ENCODE measurements at regions not wholly inside any gene's neighbourhood (a gene's known extent, or its start where the extent isn't known, plus 50 kb on each side); places are given as distances from the start of the nearest gene placed in this dataset.

- Mint-ChIP-seq H3K9me3 (peaks cover 4% of the 10 kb centered on the region), H3K27ac (no peak overlapping the region), H3K4me1 (no peaks in the 10 kb centered on the region), H3K4me3 (no peak overlapping the region), H3K36me3 (no peaks in the 10 kb centered on the region), H3K27me3 (peaks cover 10% of the 10 kb centered on the region)
- no peak for ATAC-seq
These were observed 534.3 kb downstream of the VRK1 start for GRCh38 chr14:97331526-97331925.

- H3K4me3 Mint-ChIP-seq: no peak overlapping the region
- no peaks in the 10 kb centered on the region for H3K36me3 Mint-ChIP-seq
- no peaks in the 10 kb centered on the region for H3K27me3 Mint-ChIP-seq
- no peak overlapping the region for H3K27ac Mint-ChIP-seq
- H3K4me1 Mint-ChIP-seq: no peaks in the 10 kb centered on the region
- ATAC-seq: no peak
- peaks cover 5% of the 10 kb centered on the region for H3K9me3 Mint-ChIP-seq
These were observed 539.0 kb downstream of the VRK1 start for GRCh38 chr14:97336179-97336578.

- ATAC-seq: no peak
- no peaks in the 10 kb centered on the region for H3K27me3 Mint-ChIP-seq
- H3K4me1 Mint-ChIP-seq: no peaks in the 10 kb centered on the region
- H3K36me3 Mint-ChIP-seq: no peaks in the 10 kb centered on the region
- H3K4me3 Mint-ChIP-seq: no peak overlapping the region
- peaks cover 5% of the 10 kb centered on the region for H3K9me3 Mint-ChIP-seq
- no peak overlapping the region for H3K27ac Mint-ChIP-seq
These were observed 539.6 kb downstream of the VRK1 start for GRCh38 chr14:97336816-97337215.

- no peak overlapping the region for H3K27ac Mint-ChIP-seq
These were observed 540.1 kb downstream of the VRK1 start for GRCh38 chr14:97337267-97337666.

GRCh38 chr14:97337670-97338069, 540.5 kb downstream of the VRK1 start:
- no peak overlapping the region for H3K27ac Mint-ChIP-seq
- no peaks in the 10 kb centered on the region for H3K36me3 Mint-ChIP-seq
- no peak for ATAC-seq
- H3K4me3 Mint-ChIP-seq: no peak overlapping the region
- no peaks in the 10 kb centered on the region for H3K27me3 Mint-ChIP-seq
- no peaks in the 10 kb centered on the region for H3K4me1 Mint-ChIP-seq
- peaks cover 5% of the 10 kb centered on the region for H3K9me3 Mint-ChIP-seq

More at GRCh38 chr14:97337267-97337666, 540.1 kb downstream of the VRK1 start:
- Mint-ChIP-seq H3K27me3 (no peaks in the 10 kb centered on the region), H3K4me3 (no peak overlapping the region), H3K9me3 (peaks cover 5% of the 10 kb centered on the region), H3K4me1 (no peaks in the 10 kb centered on the region), H3K36me3 (no peaks in the 10 kb centered on the region)
- peak; percentile 34 for ATAC-seq

- Mint-ChIP-seq H3K4me1 (no peaks in the 10 kb centered on the region), H3K27me3 (no peaks in the 10 kb centered on the region), H3K27ac (no peak overlapping the region), H3K36me3 (no peaks in the 10 kb centered on the region), H3K9me3 (no peaks in the 10 kb centered on the region), H3K4me3 (no peak overlapping the region)
- ATAC-seq: no peak
These were observed 547.5 kb downstream of the VRK1 start for GRCh38 chr14:97344666-97345065.

- H3K36me3 Mint-ChIP-seq: no peaks in the 10 kb centered on the region
- no peaks in the 10 kb centered on the region for H3K9me3 Mint-ChIP-seq
- no peak overlapping the region for H3K27ac Mint-ChIP-seq
These were observed 549.5 kb downstream of the VRK1 start for GRCh38 chr14:97346675-97347074.

GRCh38 chr14:97349463-97349862, 552.3 kb downstream of the VRK1 start:
- Mint-ChIP-seq H3K27ac (no peak overlapping the region), H3K9me3 (no peaks in the 10 kb centered on the region), H3K36me3 (no peaks in the 10 kb centered on the region), H3K4me3 (no peak overlapping the region), H3K4me1 (no peaks in the 10 kb centered on the region), H3K27me3 (no peaks in the 10 kb centered on the region)
- ATAC-seq: no peak

More at GRCh38 chr14:97346675-97347074, 549.5 kb downstream of the VRK1 start:
- no peak for ATAC-seq
- Mint-ChIP-seq H3K4me3 (no peak overlapping the region), H3K4me1 (no peaks in the 10 kb centered on the region), H3K27me3 (no peaks in the 10 kb centered on the region)

GRCh38 chr14:97349946-97350345, 552.8 kb downstream of the VRK1 start:
- no peaks in the 10 kb centered on the region for H3K27me3 Mint-ChIP-seq
- no peaks in the 10 kb centered on the region for H3K36me3 Mint-ChIP-seq
- H3K4me3 Mint-ChIP-seq: no peak overlapping the region
- H3K9me3 Mint-ChIP-seq: peaks cover 1% of the 10 kb centered on the region
- no peak for ATAC-seq
- H3K4me1 Mint-ChIP-seq: no peaks in the 10 kb centered on the region
- no peak overlapping the region for H3K27ac Mint-ChIP-seq

GRCh38 chr14:97350415-97350814, 553.2 kb downstream of the VRK1 start:
- Mint-ChIP-seq H3K36me3 (no peaks in the 10 kb centered on the region), H3K9me3 (peaks cover 2% of the 10 kb centered on the region), H3K27me3 (no peaks in the 10 kb centered on the region), H3K4me1 (no peaks in the 10 kb centered on the region), H3K4me3 (no peak overlapping the region), H3K27ac (no peak overlapping the region)
- ATAC-seq: no peak

- Mint-ChIP-seq H3K4me3 (no peak overlapping the region), H3K27ac (no peak overlapping the region), H3K4me1 (no peaks in the 10 kb centered on the region), H3K27me3 (no peaks in the 10 kb centered on the region), H3K36me3 (no peaks in the 10 kb centered on the region), H3K9me3 (peaks cover 2% of the 10 kb centered on the region)
- ATAC-seq: no peak
These were observed 553.9 kb downstream of the VRK1 start for GRCh38 chr14:97350894-97351731.

- no peaks in the 10 kb centered on the region for H3K36me3 Mint-ChIP-seq
- no peak overlapping the region for H3K27ac Mint-ChIP-seq
- no peak for ATAC-seq
- no peaks in the 10 kb centered on the region for H3K4me1 Mint-ChIP-seq
- no peaks in the 10 kb centered on the region for H3K27me3 Mint-ChIP-seq
- peaks cover 2% of the 10 kb centered on the region for H3K9me3 Mint-ChIP-seq
- no peak overlapping the region for H3K4me3 Mint-ChIP-seq
These were observed 555.9 kb downstream of the VRK1 start for GRCh38 chr14:97353102-97353501.

GRCh38 chr14:97354119-97354722, 557.0 kb downstream of the VRK1 start:
- no peak for ATAC-seq
- H3K27ac Mint-ChIP-seq: no peak overlapping the region
- H3K27me3 Mint-ChIP-seq: no peaks in the 10 kb centered on the region
- no peak overlapping the region for H3K4me3 Mint-ChIP-seq
- H3K4me1 Mint-ChIP-seq: no peaks in the 10 kb centered on the region
- H3K9me3 Mint-ChIP-seq: peaks cover 2% of the 10 kb centered on the region
- no peaks in the 10 kb centered on the region for H3K36me3 Mint-ChIP-seq

GRCh38 chr14:97359341-97359740, 562.2 kb downstream of the VRK1 start:
- Mint-ChIP-seq H3K36me3 (no peaks in the 10 kb centered on the region), H3K4me1 (no peaks in the 10 kb centered on the region), H3K27me3 (no peaks in the 10 kb centered on the region), H3K4me3 (no peak overlapping the region), H3K9me3 (peaks cover 2% of the 10 kb centered on the region), H3K27ac (no peak overlapping the region)
- no peak for ATAC-seq

GRCh38 chr14:97361181-97361580, 564.0 kb downstream of the VRK1 start:
- no peak overlapping the region for H3K4me3 Mint-ChIP-seq
- H3K27ac Mint-ChIP-seq: no peak overlapping the region
- no peaks in the 10 kb centered on the region for H3K36me3 Mint-ChIP-seq
- no peaks in the 10 kb centered on the region for H3K9me3 Mint-ChIP-seq
- ATAC-seq: no peak
- H3K4me1 Mint-ChIP-seq: no peaks in the 10 kb centered on the region
- no peaks in the 10 kb centered on the region for H3K27me3 Mint-ChIP-seq

- H3K9me3 Mint-ChIP-seq: no peaks in the 10 kb centered on the region
- H3K36me3 Mint-ChIP-seq: no peaks in the 10 kb centered on the region
- H3K27me3 Mint-ChIP-seq: no peaks in the 10 kb centered on the region
- no peak overlapping the region for H3K4me3 Mint-ChIP-seq
- H3K27ac Mint-ChIP-seq: no peak overlapping the region
- no peaks in the 10 kb centered on the region for H3K4me1 Mint-ChIP-seq
- no peak for ATAC-seq
These were observed 564.8 kb downstream of the VRK1 start for GRCh38 chr14:97361958-97362357.

Data from stimulated activated memory B cell treated with anti-CD40 and anti-IgM and Interleukin-4, amounts not matched to agents 10 μg/mL and 1 μg/mL and 100 μg/mL, for 72 hours (primary cell).